T-helper 1 cell treated with Interleukin-12 subunit alpha and Interleukin-12 subunit beta and Interleukin-4 antibody, amounts not matched to agents 30 μg/mL and 1 μg/mL, for 36 hours (primary cell): ENCODE measurements at regions not wholly inside any gene's neighbourhood (a gene's known extent, or its start where the extent isn't known, plus 50 kb on each side); places are given as distances from the start of the nearest gene placed in this dataset.

Experiments used
- H3K27ac Mint-ChIP-seq: one replicate; pipeline ENCODE4 v1.8.0; 2021; ENCODE audit warnings: mild to moderate bottlenecking, mixed read lengths
- H3K27me3 Mint-ChIP-seq: one replicate; pipeline ENCODE4 v1.8.0; 2021; ENCODE audit warnings: low read depth, mixed read lengths
- H3K36me3 Mint-ChIP-seq: one replicate; pipeline ENCODE4 v1.8.0; 2021; ENCODE audit warnings: low read depth, mixed read lengths
- H3K4me1 Mint-ChIP-seq: one replicate; pipeline ENCODE4 v1.8.0; 2021; ENCODE audit warnings: low read depth, mixed read lengths
- H3K4me3 Mint-ChIP-seq: one replicate; pipeline ENCODE4 v1.8.0; 2021; ENCODE audit warnings: mild to moderate bottlenecking, moderate library complexity, mixed read lengths
- H3K9me3 Mint-ChIP-seq: one replicate; pipeline ENCODE4 v1.8.0; 2021; ENCODE audit warnings: mixed read lengths

GRCh38 chr2:192827735-192828134, 633.0 kb upstream of the TMEFF2 start:
- Mint-ChIP-seq H3K27ac (no peak overlapping the region), H3K9me3 (no peaks in the 10 kb centered on the region), H3K36me3 (no peaks in the 10 kb centered on the region), H3K27me3 (no peaks in the 10 kb centered on the region), H3K4me3 (no peak overlapping the region), H3K4me1 (no peaks in the 10 kb centered on the region)

DNA sequence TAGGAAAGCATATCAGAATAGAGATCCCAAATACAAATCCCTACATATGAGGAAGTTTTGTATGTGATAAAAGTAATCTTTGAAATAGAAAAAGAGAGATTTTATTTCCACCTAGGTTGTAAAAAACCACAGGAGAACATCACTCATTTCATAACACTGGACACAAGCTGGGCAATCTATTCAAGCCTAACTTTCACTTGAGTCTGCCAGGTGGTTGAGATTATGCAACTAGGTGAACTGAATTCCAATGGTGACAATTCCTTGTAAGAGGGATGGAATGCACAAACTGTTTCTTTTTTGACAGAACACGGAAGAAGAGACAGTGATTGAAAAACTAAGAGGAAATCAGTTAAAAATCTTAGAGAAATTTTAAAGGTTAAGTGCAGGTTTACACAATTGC, 619.6 kb upstream of the TMEFF2 start:
- no peaks in the 10 kb centered on the region for H3K4me1 Mint-ChIP-seq
- no peaks in the 10 kb centered on the region for H3K36me3 Mint-ChIP-seq
- no peaks in the 10 kb centered on the region for H3K27me3 Mint-ChIP-seq
- no peak overlapping the region for H3K27ac Mint-ChIP-seq
- H3K4me3 Mint-ChIP-seq: no peak overlapping the region
- no peaks in the 10 kb centered on the region for H3K9me3 Mint-ChIP-seq

GRCh38 chr2:192813341-192813740, 618.6 kb upstream of the TMEFF2 start:
- Mint-ChIP-seq H3K27me3 (no peaks in the 10 kb centered on the region), H3K36me3 (no peaks in the 10 kb centered on the region), H3K27ac (no peak overlapping the region), H3K9me3 (no peaks in the 10 kb centered on the region), H3K4me1 (no peaks in the 10 kb centered on the region), H3K4me3 (no peak overlapping the region)

DNA sequence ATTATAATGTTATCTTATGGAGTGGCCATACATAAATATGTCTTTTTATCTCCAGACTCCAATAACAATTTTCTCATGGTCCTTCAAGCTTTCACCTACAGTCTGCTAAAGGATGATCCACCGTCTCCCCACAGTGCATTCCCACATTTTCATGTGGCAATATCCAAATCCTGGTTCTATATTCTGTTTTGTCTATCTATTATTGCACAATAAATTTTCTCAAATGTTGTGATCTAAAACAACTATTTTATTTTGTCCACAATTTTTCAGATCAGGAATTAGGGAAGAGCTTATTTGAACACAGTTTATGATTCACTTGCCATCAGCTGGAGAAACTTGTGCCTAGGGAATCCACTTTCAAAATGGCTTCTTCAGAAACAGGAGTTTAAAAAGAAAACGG, 614.4 kb upstream of the TMEFF2 start:
- Mint-ChIP-seq H3K27me3 (no peaks in the 10 kb centered on the region), H3K9me3 (peaks cover 3% of the 10 kb centered on the region), H3K27ac (no peak overlapping the region), H3K4me1 (no peaks in the 10 kb centered on the region), H3K4me3 (no peak overlapping the region), H3K36me3 (no peaks in the 10 kb centered on the region)

GRCh38 chr2:192783643-192784042, 588.9 kb upstream of the TMEFF2 start:
- no peaks in the 10 kb centered on the region for H3K4me1 Mint-ChIP-seq
- no peaks in the 10 kb centered on the region for H3K36me3 Mint-ChIP-seq
- no peaks in the 10 kb centered on the region for H3K27me3 Mint-ChIP-seq
- H3K9me3 Mint-ChIP-seq: no peaks in the 10 kb centered on the region
- H3K27ac Mint-ChIP-seq: no peak overlapping the region
- H3K4me3 Mint-ChIP-seq: no peak overlapping the region

- Mint-ChIP-seq H3K36me3 (no peaks in the 10 kb centered on the region), H3K27me3 (no peaks in the 10 kb centered on the region), H3K4me3 (no peak overlapping the region), H3K9me3 (no peaks in the 10 kb centered on the region), H3K4me1 (no peaks in the 10 kb centered on the region), H3K27ac (no peak overlapping the region)
These were observed 580.9 kb upstream of the TMEFF2 start for GRCh38 chr2:192775459-192776262.

DNA sequence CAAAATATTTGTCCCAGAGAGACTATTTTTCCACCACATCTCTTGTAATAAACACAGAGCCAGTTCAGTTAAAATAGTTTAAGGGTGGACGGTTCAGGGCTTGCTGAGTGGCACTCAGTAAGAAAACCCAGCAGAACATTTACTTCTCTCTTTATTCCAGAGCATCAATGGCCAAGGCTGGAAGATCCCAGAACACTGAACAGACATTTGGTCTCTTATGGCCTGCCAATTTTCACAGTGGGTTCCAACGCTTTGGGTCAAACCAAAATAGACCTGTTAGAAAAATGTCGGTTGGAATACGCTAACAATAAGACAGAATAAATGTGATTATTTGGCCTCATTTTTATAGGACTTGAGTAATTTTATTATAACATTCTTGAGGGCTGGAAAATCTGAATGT, 580.3 kb upstream of the TMEFF2 start:
- Mint-ChIP-seq H3K27ac (no peak overlapping the region), H3K27me3 (no peaks in the 10 kb centered on the region), H3K9me3 (no peaks in the 10 kb centered on the region), H3K36me3 (no peaks in the 10 kb centered on the region), H3K4me1 (no peaks in the 10 kb centered on the region), H3K4me3 (no peak overlapping the region)

GRCh38 chr2:192773044-192773443, 578.3 kb upstream of the TMEFF2 start:
- H3K4me1 Mint-ChIP-seq: no peaks in the 10 kb centered on the region
- no peaks in the 10 kb centered on the region for H3K27me3 Mint-ChIP-seq
- no peaks in the 10 kb centered on the region for H3K36me3 Mint-ChIP-seq
- no peak overlapping the region for H3K4me3 Mint-ChIP-seq
- no peaks in the 10 kb centered on the region for H3K9me3 Mint-ChIP-seq
- H3K27ac Mint-ChIP-seq: no peak overlapping the region

- no peak overlapping the region for H3K27ac Mint-ChIP-seq
- H3K4me1 Mint-ChIP-seq: no peaks in the 10 kb centered on the region
- no peaks in the 10 kb centered on the region for H3K27me3 Mint-ChIP-seq
- no peaks in the 10 kb centered on the region for H3K9me3 Mint-ChIP-seq
- H3K36me3 Mint-ChIP-seq: no peaks in the 10 kb centered on the region
- H3K4me3 Mint-ChIP-seq: no peak overlapping the region
These were observed 555.0 kb upstream of the TMEFF2 start for GRCh38 chr2:192749611-192750200.

- no peak overlapping the region for H3K4me3 Mint-ChIP-seq
These were observed 547.2 kb upstream of the TMEFF2 start for GRCh38 chr2:192741889-192742288.

DNA sequence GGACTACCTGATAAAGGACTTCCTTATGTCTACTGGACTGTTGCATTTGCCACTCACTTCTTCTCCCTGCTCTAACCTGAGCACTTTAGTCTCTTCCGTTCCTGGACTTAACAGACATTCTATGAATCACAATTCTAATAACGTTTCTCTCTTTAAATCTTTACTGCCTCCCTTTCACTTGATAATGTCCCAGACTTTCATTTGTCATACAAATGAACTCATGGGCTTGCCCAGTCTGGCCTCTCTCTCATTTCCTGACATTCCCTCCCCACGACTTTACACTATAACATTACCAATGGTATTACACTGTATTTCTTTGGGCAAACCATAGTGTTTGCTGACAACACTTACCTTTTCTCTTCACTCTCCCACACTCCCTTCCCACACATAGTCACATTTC, 540.7 kb upstream of the TMEFF2 start:
- no peaks in the 10 kb centered on the region for H3K27me3 Mint-ChIP-seq
- H3K9me3 Mint-ChIP-seq: no peaks in the 10 kb centered on the region
- H3K4me1 Mint-ChIP-seq: no peaks in the 10 kb centered on the region
- no peak overlapping the region for H3K4me3 Mint-ChIP-seq
- H3K36me3 Mint-ChIP-seq: no peaks in the 10 kb centered on the region
- H3K27ac Mint-ChIP-seq: no peak overlapping the region

More at GRCh38 chr2:192741889-192742288, 547.2 kb upstream of the TMEFF2 start:
- no peak overlapping the region for H3K27ac Mint-ChIP-seq
- H3K4me1 Mint-ChIP-seq: no peaks in the 10 kb centered on the region
- H3K36me3 Mint-ChIP-seq: no peaks in the 10 kb centered on the region
- H3K9me3 Mint-ChIP-seq: no peaks in the 10 kb centered on the region
- no peaks in the 10 kb centered on the region for H3K27me3 Mint-ChIP-seq

GRCh38 chr2:192729369-192729768, 534.6 kb upstream of the TMEFF2 start:
- Mint-ChIP-seq H3K27ac (no peak overlapping the region), H3K27me3 (no peaks in the 10 kb centered on the region), H3K4me1 (no peaks in the 10 kb centered on the region), H3K36me3 (no peaks in the 10 kb centered on the region), H3K4me3 (no peak overlapping the region), H3K9me3 (no peaks in the 10 kb centered on the region)

GRCh38 chr2:192725991-192726390, 531.3 kb upstream of the TMEFF2 start:
- Mint-ChIP-seq H3K9me3 (no peaks in the 10 kb centered on the region), H3K27me3 (no peaks in the 10 kb centered on the region), H3K4me1 (no peaks in the 10 kb centered on the region), H3K36me3 (no peaks in the 10 kb centered on the region), H3K27ac (no peak overlapping the region), H3K4me3 (no peak overlapping the region)

DNA sequence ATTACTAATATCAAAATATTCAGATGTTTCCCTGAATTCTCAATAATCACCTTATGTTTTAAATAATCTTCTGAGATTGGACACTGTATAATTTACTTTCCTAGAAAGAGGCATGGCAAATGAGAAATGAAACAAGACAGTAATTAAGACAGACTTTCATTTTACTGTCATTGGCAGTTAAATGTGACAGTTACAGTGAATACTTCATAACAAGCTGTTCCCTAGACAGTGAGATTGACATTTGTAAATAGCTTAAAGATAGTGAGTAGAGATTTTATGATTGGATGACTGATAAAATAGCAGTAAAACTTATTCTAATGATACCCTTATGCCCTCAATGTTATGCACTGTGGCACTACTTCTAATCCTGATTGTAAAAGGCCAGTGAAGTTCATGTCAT, 524.9 kb upstream of the TMEFF2 start:
- Mint-ChIP-seq H3K4me1 (no peaks in the 10 kb centered on the region), H3K4me3 (no peak overlapping the region), H3K27me3 (no peaks in the 10 kb centered on the region), H3K36me3 (no peaks in the 10 kb centered on the region), H3K9me3 (no peaks in the 10 kb centered on the region), H3K27ac (no peak overlapping the region)

GRCh38 chr2:192718340-192718739, 523.6 kb upstream of the TMEFF2 start:
- Mint-ChIP-seq H3K4me1 (no peaks in the 10 kb centered on the region), H3K27me3 (no peaks in the 10 kb centered on the region), H3K36me3 (no peaks in the 10 kb centered on the region), H3K4me3 (no peak overlapping the region), H3K27ac (no peak overlapping the region), H3K9me3 (no peaks in the 10 kb centered on the region)
